ENCODE measurements at regions not wholly inside any gene's neighbourhood (a gene's known extent, or its start where the extent isn't known, plus 50 kb on each side); places are given as distances from the start of the nearest gene placed in this dataset.

- no peak for TF ChIP-seq EZH2phosphoT487 (conservative IDR thresholded peaks at IDR 0.05; ENCODE audit: low read length)
- TF ChIP-seq, protein P1, sequence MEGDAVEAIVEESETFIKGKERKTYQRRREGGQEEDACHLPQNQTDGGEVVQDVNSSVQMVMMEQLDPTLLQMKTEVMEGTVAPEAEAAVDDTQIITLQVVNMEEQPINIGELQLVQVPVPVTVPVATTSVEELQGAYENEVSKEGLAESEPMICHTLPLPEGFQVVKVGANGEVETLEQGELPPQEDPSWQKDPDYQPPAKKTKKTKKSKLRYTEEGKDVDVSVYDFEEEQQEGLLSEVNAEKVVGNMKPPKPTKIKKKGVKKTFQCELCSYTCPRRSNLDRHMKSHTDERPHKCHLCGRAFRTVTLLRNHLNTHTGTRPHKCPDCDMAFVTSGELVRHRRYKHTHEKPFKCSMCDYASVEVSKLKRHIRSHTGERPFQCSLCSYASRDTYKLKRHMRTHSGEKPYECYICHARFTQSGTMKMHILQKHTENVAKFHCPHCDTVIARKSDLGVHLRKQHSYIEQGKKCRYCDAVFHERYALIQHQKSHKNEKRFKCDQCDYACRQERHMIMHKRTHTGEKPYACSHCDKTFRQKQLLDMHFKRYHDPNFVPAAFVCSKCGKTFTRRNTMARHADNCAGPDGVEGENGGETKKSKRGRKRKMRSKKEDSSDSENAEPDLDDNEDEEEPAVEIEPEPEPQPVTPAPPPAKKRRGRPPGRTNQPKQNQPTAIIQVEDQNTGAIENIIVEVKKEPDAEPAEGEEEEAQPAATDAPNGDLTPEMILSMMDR (IDR thresholded peaks at IDR 0.05; ENCODE audit: insufficient read depth, low read length, poor library complexity, severe bottlenecking) = peak; percentile 78
Observed at GRCh38 chr20:1776681-1777475, 118.3 kb upstream of the SIRPA start.
